AG04450 (cell line): ENCODE measurements at regions not wholly inside any gene's neighbourhood (a gene's known extent, or its start where the extent isn't known, plus 50 kb on each side); places are given as distances from the start of the nearest gene placed in this dataset.

Experiments used
- CTCF ChIA-PET: fragments of 300-600, 350-600 bp; formaldehyde crosslinking; extraction: SDS; loops from one replicate; lab custom pipeline; 2022; ENCODE audit warnings: antibody characterized with exemption, inconsistent platforms; lab: Charles Lee
- POLR2A ChIA-PET: fragments of 350-600 bp; formaldehyde crosslinking; extraction: SDS; loops from one replicate; lab custom pipeline; 2021; ENCODE audit warnings: antibody characterized with exemption, inconsistent platforms; lab: Yijun Ruan, JAX
- DNase-seq: peaks from one replicate; pipeline ENCODE4 v3.0.0-alpha.2; 2011; ENCODE audit warnings: low read depth, low spot score
- H3K27ac ChIP-seq: one replicate; pipeline ENCODE4 v1.5.1; 2012; ENCODE audit warnings: low read depth, low read length, control low read depth
- H3K27me3 ChIP-seq: one replicate; pipeline ENCODE4 v1.6.0; 2012; ENCODE audit warnings: low read length; ENCODE audit not compliant: control insufficient read depth, insufficient read depth
- H3K4me3 ChIP-seq: 2 replicates; pipeline ENCODE4 v1.5.1; 2011; ENCODE audit warnings: mild to moderate bottlenecking, low read depth, low read length, control low read depth
- H3K9me3 ChIP-seq: 2 replicates; pipeline ENCODE4 v1.5.1; 2012; ENCODE audit warnings: low read length; ENCODE audit not compliant: control insufficient read depth, insufficient read depth
- CTCF ChIP-seq: IDR thresholded peaks from 2 replicates; pipeline ENCODE4 v1.5.1; 2011; ENCODE audit warnings: low read depth, low read length, control low read depth, inconsistent platforms

GRCh38 chr7:136053689-136054485, 76.7 kb upstream of the MTPN start:
- no peak overlapping the region for H3K4me3 ChIP-seq
- POLR2A ChIA-PET = no interaction called here
- no peak for TF ChIP-seq CTCF
- no peaks in the 10 kb centered on the region for H3K27me3 ChIP-seq
- CTCF ChIA-PET = no interaction called here
- DNase-seq = no peak
- no peaks in the 10 kb centered on the region for H3K9me3 ChIP-seq
- H3K27ac ChIP-seq = no peak overlapping the region

DNA sequence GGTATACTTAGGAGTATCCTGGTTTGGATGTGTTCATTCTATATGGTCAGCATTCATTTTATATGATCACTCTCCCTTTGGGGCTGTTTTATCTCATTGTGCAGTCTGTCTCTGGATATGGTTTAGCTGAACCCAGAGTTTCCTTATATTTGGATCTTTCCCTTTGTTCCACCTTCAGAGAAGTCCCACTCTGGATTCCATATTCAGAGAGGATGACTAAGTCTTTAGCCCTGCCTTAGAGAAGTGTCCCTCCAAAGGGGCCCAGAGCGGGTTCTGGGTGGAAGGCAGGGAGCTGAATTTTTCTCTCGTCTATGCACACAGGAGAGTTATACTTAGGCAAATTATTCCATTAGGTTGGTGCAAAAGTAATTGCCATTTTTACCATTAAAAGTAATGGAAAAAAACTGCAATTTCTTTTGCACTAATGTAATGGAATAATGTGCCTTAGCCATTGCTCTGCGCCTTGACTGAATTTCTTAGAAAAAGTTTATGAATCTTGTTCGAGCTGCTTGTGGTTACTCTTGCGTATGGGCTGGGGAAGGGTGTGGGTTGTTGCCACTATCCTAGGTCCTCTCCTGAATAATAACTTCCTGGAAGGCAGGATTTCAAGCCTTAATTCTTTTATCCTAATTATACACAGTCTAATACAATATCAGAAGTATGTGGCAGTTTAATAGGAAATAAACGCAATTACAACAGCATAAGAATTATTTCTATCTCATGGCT, 74.2 kb upstream of the MTPN start:
- no peak for TF ChIP-seq CTCF
- Histone ChIP-seq H3K9me3 (no peaks in the 10 kb centered on the region), H3K27ac (no peak overlapping the region), H3K27me3 (no peaks in the 10 kb centered on the region), H3K4me3 (no peak overlapping the region)
- no peak for DNase-seq
- CTCF ChIA-PET = no interaction called here
- POLR2A ChIA-PET = no interaction called here

- no peak for TF ChIP-seq CTCF
- ChIA-PET CTCF (no interaction called here), POLR2A (no interaction called here)
- DNase-seq = no peak
- no peak overlapping the region for H3K27ac ChIP-seq
- no peaks in the 10 kb centered on the region for H3K9me3 ChIP-seq
- no peak overlapping the region for H3K4me3 ChIP-seq
- H3K27me3 ChIP-seq = no peaks in the 10 kb centered on the region
Observed at GRCh38 chr7:136050462-136050847, 73.3 kb upstream of the MTPN start.

DNA sequence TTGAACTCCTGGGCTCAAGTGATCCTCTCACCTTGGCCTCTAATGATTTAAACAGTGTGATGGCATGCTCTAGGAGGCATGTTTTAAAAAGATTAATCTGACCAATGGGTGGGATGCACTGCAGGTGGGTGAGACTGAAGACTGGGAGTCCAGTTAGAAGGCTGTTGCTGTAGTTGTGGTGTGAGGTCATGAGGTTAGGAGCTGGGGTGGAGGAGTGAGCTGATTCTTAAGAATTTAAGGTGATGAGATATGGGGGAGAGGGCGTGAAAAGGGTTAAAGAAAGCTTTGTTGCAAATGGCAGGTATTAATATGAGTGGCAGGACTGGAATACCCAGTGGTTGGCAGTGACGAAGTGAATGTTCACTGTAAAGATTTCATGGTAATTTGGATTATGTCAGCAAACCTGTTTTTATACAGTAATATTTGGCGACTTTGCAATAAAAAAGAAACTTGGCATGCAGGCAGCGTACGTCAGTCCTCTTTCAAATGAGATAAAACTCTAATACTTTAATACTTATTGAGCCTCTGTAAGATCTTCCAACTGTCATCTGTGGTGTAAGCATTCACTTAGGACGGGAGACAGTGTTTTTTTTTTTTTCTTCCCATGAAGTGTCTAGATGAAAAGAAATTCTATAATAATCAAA, 72.8 kb upstream of the MTPN start:
- POLR2A ChIA-PET = no interaction called here
- no peak for TF ChIP-seq CTCF
- CTCF ChIA-PET = no interaction called here
- DNase-seq = no peak
- Histone ChIP-seq H3K9me3 (no peaks in the 10 kb centered on the region), H3K27ac (no peak overlapping the region), H3K4me3 (no peak overlapping the region), H3K27me3 (no peaks in the 10 kb centered on the region)

DNA sequence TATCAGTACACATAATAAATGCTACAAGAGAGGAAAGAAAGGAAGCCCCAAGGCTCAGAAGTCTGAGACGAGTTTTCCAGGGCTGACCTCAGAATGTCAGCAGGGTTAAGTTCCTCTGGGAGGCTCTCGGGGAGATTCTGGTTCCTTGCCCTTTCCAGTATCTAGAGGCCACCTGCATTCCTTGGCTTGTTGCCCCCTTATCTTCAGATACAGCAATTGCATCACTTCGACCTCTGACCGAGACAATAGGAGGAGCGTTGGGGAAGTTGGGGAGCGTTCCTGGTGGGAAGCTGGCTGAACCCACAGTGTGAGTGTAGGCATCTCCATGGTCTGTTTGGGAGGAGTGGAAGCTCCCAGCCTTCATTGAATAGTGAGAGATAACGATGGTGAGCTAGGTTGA, 72.0 kb upstream of the MTPN start:
- CTCF ChIA-PET = no interaction called here
- no peak overlapping the region for H3K4me3 ChIP-seq
- no peak for TF ChIP-seq CTCF

More for the DNA sequence above, 72.0 kb upstream of the MTPN start:
- Histone ChIP-seq H3K9me3 (no peaks in the 10 kb centered on the region), H3K27me3 (no peaks in the 10 kb centered on the region), H3K27ac (no peak overlapping the region)
- POLR2A ChIA-PET = no interaction called here
- DNase-seq = no peak
